DND-41 (cell line): ENCODE measurements at regions not wholly inside any gene's neighbourhood (a gene's known extent, or its start where the extent isn't known, plus 50 kb on each side); places are given as distances from the start of the nearest gene placed in this dataset.

Experiments used
- ATAC-seq: fragments of 200-7000 bp; cut with Tn5 transposase; 3 replicates; pipeline ENCODE4 v1.9.1; 2021; ENCODE audit warnings: low read depth; ENCODE audit not compliant: insufficient read depth
- DNase-seq: peaks from one replicate; pipeline ENCODE4 v3.0.0-alpha.2; 2020
- H2AFZ ChIP-seq: 2 replicates; pipeline ENCODE4 v1.6.0; 2012; ENCODE audit warnings: low read depth, low read length
- H3K27ac ChIP-seq: 2 replicates; pipeline ENCODE4 v1.5.1; 2012; ENCODE audit warnings: low read length, inconsistent platforms
- H3K27me3 ChIP-seq: fragments of 200-600 bp; sonication (generic); 2 replicates; pipeline ENCODE4 v1.6.0; 2012; ENCODE audit warnings: low read length, mild to moderate bottlenecking, inconsistent platforms; ENCODE audit not compliant: insufficient read depth, poor library complexity
- H3K36me3 ChIP-seq: 2 replicates; pipeline ENCODE4 v1.5.1; 2012; ENCODE audit warnings: low read length, inconsistent platforms; ENCODE audit not compliant: insufficient read depth
- H3K4me1 ChIP-seq: 2 replicates; pipeline ENCODE4 v1.5.1; 2012; ENCODE audit warnings: mild to moderate bottlenecking, low read length; ENCODE audit not compliant: insufficient read depth
- H3K4me2 ChIP-seq: 2 replicates; pipeline ENCODE4 v1.6.0; 2012; ENCODE audit warnings: mild to moderate bottlenecking, moderate library complexity, low read length, inconsistent platforms; ENCODE audit not compliant: insufficient read depth
- H3K4me3 ChIP-seq, 2 experiments: fragments of 200-600 bp in 1 of 2; shearing (Covaris generic) in 1 of 2; 2 replicates each; pipeline ENCODE4 v1.5.1; 2012 to 2016; ENCODE audit warnings: inconsistent platforms in 2 of 2, low read length in 2 of 2, mild to moderate bottlenecking in 2 of 2, low read depth in 1 of 2, moderate library complexity in 1 of 2
- H3K79me2 ChIP-seq: 2 replicates; pipeline ENCODE4 v1.6.0; 2012; ENCODE audit warnings: low read length, inconsistent platforms; ENCODE audit not compliant: insufficient read depth
- H3K9ac ChIP-seq: 2 replicates; pipeline ENCODE4 v1.6.0; 2012; ENCODE audit warnings: low read depth, mild to moderate bottlenecking, inconsistent platforms, low read length, moderate library complexity
- H3K9me3 ChIP-seq: 2 replicates; pipeline ENCODE4 v1.5.1; 2012; ENCODE audit warnings: low read length, moderate library complexity, mild to moderate bottlenecking, inconsistent platforms; ENCODE audit not compliant: insufficient read depth, severe bottlenecking
- H4K20me1 ChIP-seq: 2 replicates; pipeline ENCODE4 v1.6.0; 2012; ENCODE audit warnings: low read length; ENCODE audit not compliant: insufficient read depth
- EZH2 ChIP-seq: IDR thresholded peaks from 3 replicates; pipeline ENCODE4 v1.6.1; 2012; ENCODE audit warnings: borderline replicate concordance, low read depth, mild to moderate bottlenecking, moderate library complexity, low read length, inconsistent platforms; ENCODE audit not compliant: severe bottlenecking
- TF ChIP-seq, protein P1 (sequence below): IDR thresholded peaks from 2 replicates; pipeline ENCODE4 v1.5.1; 2012; ENCODE audit warnings: borderline replicate concordance, low read length, moderate library complexity, mild to moderate bottlenecking; ENCODE audit not compliant: poor library complexity, severe bottlenecking; ENCODE audit errors: extremely low read depth

DNA sequence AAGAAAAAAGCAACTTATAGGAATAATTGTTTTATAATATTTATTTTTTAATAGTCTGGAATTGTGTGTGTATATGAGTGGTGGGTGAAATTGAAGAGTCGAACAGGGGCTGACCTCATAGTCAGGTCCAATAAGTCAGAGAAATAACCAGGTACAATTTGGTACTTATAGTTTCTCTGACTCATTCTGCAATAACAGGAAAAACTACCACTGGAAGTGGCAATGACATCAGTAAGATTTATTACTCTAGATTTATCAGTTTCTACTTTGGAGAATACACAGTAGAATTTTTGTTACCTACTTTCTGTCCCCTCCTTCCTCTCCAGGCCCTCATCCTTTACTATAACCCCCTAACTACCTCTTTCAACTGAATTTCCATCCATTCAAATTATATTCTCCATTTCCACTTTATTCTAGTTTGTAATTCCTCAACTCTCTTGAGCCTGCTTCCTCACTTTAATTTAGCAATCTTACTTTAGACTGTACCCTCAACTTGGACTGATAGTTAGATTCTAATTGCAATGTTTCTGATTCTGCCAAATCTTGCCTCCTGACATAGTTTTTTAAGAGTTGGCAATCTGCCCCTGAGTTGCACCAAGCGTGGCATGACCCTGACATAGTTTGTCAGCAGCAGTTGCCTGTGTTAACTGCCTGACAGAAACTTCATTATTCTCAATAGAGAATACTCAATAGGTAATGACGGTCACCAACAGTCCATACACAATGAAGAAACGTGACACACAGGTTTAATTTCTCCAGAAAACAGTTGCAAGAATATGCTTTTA, 475.3 kb upstream of the RIOK2 start:
- Histone ChIP-seq H3K9ac (no peak overlapping the region), H3K4me3 (no peak overlapping the region), H3K79me2 (no peaks in the 10 kb centered on the region), H3K27ac (no peak overlapping the region), H3K4me1 (no peaks in the 10 kb centered on the region), H3K27me3 (no peaks in the 10 kb centered on the region), H2AFZ (no peak overlapping the region), H3K9me3 (no peaks in the 10 kb centered on the region), H3K4me2 (no peak overlapping the region), H3K36me3 (no peaks in the 10 kb centered on the region), H4K20me1 (no peaks in the 10 kb centered on the region)
- TF ChIP-seq EZH2, result no peak
- TF ChIP-seq, protein P1, sequence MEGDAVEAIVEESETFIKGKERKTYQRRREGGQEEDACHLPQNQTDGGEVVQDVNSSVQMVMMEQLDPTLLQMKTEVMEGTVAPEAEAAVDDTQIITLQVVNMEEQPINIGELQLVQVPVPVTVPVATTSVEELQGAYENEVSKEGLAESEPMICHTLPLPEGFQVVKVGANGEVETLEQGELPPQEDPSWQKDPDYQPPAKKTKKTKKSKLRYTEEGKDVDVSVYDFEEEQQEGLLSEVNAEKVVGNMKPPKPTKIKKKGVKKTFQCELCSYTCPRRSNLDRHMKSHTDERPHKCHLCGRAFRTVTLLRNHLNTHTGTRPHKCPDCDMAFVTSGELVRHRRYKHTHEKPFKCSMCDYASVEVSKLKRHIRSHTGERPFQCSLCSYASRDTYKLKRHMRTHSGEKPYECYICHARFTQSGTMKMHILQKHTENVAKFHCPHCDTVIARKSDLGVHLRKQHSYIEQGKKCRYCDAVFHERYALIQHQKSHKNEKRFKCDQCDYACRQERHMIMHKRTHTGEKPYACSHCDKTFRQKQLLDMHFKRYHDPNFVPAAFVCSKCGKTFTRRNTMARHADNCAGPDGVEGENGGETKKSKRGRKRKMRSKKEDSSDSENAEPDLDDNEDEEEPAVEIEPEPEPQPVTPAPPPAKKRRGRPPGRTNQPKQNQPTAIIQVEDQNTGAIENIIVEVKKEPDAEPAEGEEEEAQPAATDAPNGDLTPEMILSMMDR, result no peak
- ATAC-seq (no peak), DNase-seq (no peak)

DNA sequence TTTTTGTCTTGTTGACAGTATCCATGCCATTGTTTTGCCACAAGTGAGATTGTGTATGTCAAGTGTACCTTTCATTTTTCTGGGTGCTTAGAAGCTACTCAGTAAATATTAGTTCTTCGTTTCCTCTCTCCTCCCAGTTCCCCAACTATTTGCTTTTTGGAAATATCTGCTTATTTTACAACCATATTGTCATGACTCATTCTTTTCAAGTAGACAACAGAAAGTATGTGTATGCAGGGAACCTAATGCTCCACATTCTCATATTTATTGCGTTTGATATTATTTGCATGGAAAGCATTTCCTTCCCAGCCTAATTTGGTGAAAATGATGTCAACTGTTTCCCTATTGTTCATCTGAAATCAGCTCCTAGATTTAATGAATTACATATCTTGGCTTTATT, 483.7 kb upstream of the RIOK2 start:
- Histone ChIP-seq H3K9ac (no peak overlapping the region), H3K4me2 (no peak overlapping the region), H3K27ac (no peak overlapping the region), H3K9me3 (no peaks in the 10 kb centered on the region), H3K36me3 (no peaks in the 10 kb centered on the region), H3K4me1 (no peaks in the 10 kb centered on the region), H3K79me2 (no peaks in the 10 kb centered on the region), H4K20me1 (no peaks in the 10 kb centered on the region), H3K27me3 (no peaks in the 10 kb centered on the region), H2AFZ (no peak overlapping the region), H3K4me3 (no peak overlapping the region)
- no peak for ATAC-seq
- no peak for TF ChIP-seq EZH2
- TF ChIP-seq, protein P1, result no peak
- no peak for DNase-seq

DNA sequence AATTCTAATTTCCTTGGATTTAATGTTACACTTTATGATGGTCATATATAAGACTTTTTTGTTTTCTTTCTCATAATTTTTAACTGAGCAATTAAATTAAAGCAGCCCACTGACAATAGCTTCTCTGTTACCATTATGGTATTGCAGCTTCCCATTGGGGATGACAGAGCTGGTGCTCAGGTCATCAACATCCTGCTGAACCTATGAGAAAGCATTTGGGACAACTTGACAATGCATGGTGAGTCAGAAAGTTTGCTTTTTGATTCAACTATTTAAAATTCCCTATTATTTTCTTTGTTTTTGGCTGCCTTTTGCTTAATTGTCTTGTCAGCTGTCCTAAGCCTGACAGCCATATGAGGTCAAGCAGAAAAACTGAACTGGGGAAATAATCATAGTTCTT, 487.4 kb upstream of the RIOK2 start:
- no peak overlapping the region for H3K4me2 ChIP-seq
- H3K27ac ChIP-seq, result no peak overlapping the region
- TF ChIP-seq, protein P1, result no peak
- no peak for TF ChIP-seq EZH2
- H3K36me3 ChIP-seq, result no peaks in the 10 kb centered on the region
- no peak overlapping the region for H2AFZ ChIP-seq
- no peaks in the 10 kb centered on the region for H4K20me1 ChIP-seq
- no peak overlapping the region for H3K9ac ChIP-seq
- DNase-seq, result no peak
- ATAC-seq, result no peak
- H3K4me3 ChIP-seq, result no peak overlapping the region
- no peaks in the 10 kb centered on the region for H3K9me3 ChIP-seq
- no peaks in the 10 kb centered on the region for H3K79me2 ChIP-seq
- H3K4me1 ChIP-seq, result no peaks in the 10 kb centered on the region
- no peaks in the 10 kb centered on the region for H3K27me3 ChIP-seq

GRCh38 chr5:97676608-97677007, 493.6 kb upstream of the RIOK2 start:
- DNase-seq, result no peak
- H2AFZ ChIP-seq, result no peak overlapping the region
- H4K20me1 ChIP-seq, result no peaks in the 10 kb centered on the region
- H3K79me2 ChIP-seq, result no peaks in the 10 kb centered on the region
- no peaks in the 10 kb centered on the region for H3K36me3 ChIP-seq
- H3K27ac ChIP-seq, result no peak overlapping the region
- no peaks in the 10 kb centered on the region for H3K4me1 ChIP-seq
- no peaks in the 10 kb centered on the region for H3K9me3 ChIP-seq
- no peak overlapping the region for H3K9ac ChIP-seq
- no peak for ATAC-seq
- no peak overlapping the region for H3K4me2 ChIP-seq
- TF ChIP-seq EZH2, result no peak
- TF ChIP-seq, protein P1, result no peak
- no peaks in the 10 kb centered on the region for H3K27me3 ChIP-seq
- H3K4me3 ChIP-seq, result no peak overlapping the region
